GM12873 (cell line): ENCODE measurements at regions not wholly inside any gene's neighbourhood (a gene's known extent, or its start where the extent isn't known, plus 50 kb on each side); places are given as distances from the start of the nearest gene placed in this dataset.

Experiments
- TF ChIP-seq, protein P1 (sequence below): IDR thresholded peaks from 2 replicates; pipeline ENCODE4 v1.5.1; 2012; ENCODE audit warnings: low read depth, mild to moderate bottlenecking, moderate library complexity, low read length, control low read depth; ENCODE audit not compliant: insufficient read depth; ENCODE audit errors: missing control alignments

DNA sequence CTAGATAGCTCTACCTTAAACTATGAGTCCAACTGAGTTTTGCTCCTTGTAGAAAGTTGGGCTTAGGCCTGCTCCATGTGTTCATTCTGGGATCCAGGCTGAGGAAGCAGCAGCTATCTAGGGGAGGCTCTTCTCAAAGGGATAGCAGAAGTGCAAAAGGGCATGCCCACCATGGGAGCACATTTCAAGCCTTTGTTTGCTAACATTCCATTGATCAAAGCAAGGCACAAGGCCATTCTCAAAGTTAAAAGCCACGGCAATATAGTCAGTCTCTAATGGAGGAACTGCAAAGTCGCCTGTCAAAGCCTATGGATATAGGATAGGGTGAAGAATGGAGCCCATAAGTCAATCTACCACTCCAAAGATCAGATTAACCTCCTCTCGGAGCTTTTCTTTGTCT is 488.1 kb upstream of the ARX start:
- TF ChIP-seq, protein P1, sequence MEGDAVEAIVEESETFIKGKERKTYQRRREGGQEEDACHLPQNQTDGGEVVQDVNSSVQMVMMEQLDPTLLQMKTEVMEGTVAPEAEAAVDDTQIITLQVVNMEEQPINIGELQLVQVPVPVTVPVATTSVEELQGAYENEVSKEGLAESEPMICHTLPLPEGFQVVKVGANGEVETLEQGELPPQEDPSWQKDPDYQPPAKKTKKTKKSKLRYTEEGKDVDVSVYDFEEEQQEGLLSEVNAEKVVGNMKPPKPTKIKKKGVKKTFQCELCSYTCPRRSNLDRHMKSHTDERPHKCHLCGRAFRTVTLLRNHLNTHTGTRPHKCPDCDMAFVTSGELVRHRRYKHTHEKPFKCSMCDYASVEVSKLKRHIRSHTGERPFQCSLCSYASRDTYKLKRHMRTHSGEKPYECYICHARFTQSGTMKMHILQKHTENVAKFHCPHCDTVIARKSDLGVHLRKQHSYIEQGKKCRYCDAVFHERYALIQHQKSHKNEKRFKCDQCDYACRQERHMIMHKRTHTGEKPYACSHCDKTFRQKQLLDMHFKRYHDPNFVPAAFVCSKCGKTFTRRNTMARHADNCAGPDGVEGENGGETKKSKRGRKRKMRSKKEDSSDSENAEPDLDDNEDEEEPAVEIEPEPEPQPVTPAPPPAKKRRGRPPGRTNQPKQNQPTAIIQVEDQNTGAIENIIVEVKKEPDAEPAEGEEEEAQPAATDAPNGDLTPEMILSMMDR, result no peak

DNA sequence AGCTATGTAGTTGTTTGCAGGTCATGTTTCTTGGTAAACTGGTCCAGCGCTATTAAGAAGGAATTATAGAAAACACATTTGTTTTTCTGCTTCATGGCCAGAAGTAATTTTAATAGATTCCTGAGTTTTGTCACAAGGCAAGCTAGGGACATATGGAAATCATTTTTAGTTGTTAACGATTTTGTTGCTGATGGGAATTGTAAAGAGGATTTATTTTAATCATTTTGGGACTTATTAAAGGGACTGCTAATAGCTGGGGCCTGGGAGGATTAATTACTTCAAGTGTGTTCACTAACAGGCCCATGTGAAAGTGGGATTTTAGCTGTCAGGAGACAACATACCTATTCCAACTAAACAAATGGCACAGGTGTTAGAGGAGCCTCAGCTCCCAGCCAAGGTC is 492.0 kb upstream of the ARX start:
- TF ChIP-seq, protein P1, result no peak

DNA sequence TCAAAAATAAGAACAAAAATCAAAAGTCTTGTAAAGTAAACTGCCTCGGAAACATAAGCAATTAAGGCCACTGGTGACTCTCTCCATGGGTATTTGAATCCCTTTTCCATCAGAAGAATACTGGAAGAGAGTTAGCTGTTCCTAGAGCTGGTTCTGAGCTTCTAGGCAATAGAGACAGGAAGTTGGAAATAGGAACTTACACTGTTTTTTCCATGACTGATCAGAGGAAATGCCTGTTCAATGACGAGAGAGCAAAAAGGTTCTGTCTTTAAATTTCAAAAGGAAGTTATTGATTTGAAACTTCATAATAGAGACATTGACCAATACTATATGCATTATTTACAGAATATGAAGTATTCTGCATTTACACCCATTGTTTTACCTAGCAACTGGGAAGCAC is 503.5 kb upstream of the ARX start:
- TF ChIP-seq, protein P1, result no peak

DNA sequence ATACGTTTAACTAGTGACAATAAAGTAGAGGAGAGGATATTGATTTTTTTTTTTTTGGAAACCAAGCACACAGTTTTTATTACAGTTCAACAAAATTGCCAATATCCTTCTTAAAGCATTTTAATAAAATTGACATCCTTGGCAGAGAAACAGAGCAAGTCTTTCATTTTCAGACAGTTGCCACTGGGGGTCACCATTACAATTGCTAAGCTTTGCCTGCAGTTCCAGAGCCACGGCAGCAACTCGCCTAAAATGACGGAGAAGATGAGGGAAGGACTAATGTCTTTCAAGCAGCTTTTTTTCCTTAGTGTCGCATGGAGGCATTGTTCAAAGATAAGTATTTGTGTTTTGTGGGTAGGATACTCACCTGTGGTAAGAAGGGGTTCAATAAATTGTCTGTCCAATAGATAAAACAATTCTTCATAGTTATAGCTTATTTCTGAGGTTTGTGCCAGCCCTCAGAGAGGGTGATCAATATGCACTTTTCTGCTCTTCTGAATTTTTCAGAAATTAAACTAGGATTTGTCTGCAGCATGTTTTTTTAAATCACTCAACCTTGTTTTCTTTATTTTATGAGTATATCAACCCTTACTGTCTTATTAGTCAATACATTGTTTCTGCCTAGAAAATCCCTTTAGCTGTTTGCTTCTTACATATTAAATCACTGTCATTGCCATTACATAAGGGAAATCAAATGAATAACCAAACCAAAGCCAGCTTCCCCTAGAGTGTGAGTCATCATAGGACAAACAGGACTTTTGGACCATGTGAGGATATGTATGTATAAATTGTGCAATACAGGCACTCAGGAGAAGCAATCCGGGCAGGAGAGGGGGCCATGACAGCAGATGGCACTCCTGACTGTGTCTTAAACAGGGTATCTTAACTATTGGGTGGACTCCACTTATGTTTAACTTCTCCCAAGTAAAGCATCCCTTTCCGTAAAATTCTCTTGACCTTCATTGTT is 508.1 kb upstream of the ARX start:
- TF ChIP-seq, protein P1, result peak; percentile 49

DNA sequence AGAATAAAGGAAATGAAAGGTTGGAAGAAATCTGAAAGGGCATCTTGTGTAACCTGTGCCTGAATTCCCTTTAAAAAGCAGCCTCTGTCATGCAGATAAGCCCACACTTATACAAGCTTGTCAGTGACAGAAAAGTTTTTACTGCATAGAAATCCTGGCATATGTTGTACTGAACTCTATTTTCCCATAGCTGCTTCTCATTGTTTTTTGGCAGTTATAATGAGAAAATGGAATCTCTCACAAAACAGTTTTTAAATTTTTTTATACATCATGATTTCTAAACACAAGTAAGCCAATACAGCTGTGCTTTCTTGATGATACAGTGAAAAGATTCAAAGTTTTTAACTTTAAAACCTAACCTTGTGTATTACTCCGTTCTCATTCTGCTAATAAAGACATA is 511.4 kb upstream of the ARX start:
- TF ChIP-seq, protein P1, result no peak

DNA sequence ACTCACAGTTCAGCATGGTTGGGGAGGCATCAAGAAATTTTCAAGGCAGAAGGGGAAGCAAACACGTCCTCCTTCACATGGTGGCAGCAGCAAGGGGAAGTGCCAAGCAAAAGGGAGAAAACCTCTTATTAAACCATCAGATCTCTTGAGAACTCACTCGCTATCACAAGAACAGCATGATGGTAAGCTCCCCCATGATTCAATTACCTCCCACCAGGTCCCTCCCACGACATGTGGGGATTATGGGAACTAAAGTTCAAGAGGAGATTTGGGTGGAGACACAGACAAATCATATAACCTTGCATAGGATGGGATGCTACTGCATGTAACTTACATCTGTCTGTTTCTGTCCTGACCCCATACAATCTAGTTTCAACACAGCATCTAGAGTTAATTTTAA is 511.8 kb upstream of the ARX start:
- TF ChIP-seq, protein P1, result no peak

DNA sequence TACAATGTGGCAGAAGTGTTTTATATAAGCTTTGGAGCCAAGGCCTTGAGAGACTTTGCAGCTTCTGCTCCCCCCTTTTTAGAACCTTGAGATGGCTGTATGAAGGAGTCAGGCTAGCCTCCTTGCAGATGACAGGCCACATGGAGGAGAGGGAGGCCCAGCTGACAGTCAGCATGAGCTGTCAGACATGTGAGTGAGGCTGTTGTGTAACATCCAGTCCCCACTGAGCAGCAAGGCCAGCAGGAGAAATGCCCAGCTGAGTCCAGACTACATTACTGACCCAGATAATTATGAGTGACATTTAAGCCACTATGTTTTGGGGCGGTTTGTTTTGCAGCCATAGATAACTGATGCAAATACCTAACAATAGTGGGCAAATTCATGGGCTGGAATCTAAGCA is 515.3 kb upstream of the ARX start:
- TF ChIP-seq, protein P1, result no peak
